Breast epithelium (tissue), 3 donors: ENCODE measurements at regions not wholly inside any gene's neighbourhood (a gene's known extent, or its start where the extent isn't known, plus 50 kb on each side); places are given as distances from the start of the nearest gene placed in this dataset.

Source experiments
- CTCF ChIP-seq, 3 donors: fragments of 450-650 bp; IDR thresholded peaks; one replicate each; pipeline ENCODE4 v1.5.1; 2016 to 2017; ENCODE audit warnings: antibody characterized with exemption in 3 of 3, mild to moderate bottlenecking in 3 of 3, moderate library complexity in 3 of 3
- POLR2A ChIP-seq: fragments of 450-650 bp; IDR thresholded peaks from one replicate; pipeline ENCODE4 v1.6.1; 2016; ENCODE audit warnings: antibody characterized with exemption, mild to moderate bottlenecking, moderate library complexity

DNA sequence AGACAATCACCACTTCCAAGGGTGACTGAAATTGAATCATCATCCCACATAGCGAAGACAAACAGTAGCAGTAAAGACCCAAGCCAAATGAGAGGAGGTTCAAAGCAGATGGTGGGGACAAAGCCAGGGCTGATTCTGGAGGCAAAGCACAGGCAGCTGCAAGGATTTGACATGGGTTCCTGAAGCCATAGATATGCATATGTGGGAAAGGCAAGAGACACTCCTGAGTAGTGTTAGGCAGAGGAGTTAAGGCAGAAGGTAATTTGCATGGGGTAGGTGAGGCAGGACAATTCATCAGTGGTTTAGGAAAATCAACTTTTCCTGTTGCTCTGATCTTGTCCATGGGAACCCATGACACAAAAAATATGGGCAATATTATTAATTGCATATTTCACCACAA, 462.8 kb downstream of the FAM181B start:
- no peak for TF ChIP-seq CTCF (IDR thresholded peaks at IDR 0.05)
- no peak for TF ChIP-seq POLR2A
